ENCODE measurements at regions not wholly inside any gene's neighbourhood (a gene's known extent, or its start where the extent isn't known, plus 50 kb on each side); places are given as distances from the start of the nearest gene placed in this dataset.

DNA sequence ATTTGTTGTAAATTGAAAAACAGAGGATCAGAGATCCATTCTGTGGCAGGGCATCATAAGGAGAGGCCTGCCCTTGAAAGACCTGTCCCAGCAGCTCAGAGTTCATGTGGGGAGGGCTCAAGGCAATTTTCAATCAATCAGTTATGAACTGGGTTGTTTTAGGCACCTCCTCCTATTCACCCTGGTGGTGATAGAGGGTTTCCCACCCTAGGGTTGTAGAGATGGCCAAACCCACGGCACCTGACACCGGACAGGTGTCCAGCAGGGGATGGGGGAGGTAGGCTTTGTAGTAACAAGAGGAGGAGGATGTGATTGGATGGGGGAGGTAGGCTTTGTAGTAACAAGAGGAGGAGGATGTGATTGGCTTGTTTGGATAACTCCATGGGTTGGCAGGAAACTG lies 205.7 kb downstream of the SOCS6 start:
- H3K4me1 ChIP-seq (ENCODE audit: control insufficient read depth in 1 of 2, insufficient read depth in 2 of 2, low read length in 2 of 2): peaks cover 10 to 13% of the 10 kb centered on the region in 2 donors
- no peaks in the 10 kb centered on the region for H3K27me3 ChIP-seq (ENCODE audit: control insufficient read depth in 2 of 2, insufficient read depth in 2 of 2, low read length in 2 of 2)
- H3K9me3 ChIP-seq (replicated peaks in 1 of 2; ENCODE audit: control insufficient read depth in 1 of 2, insufficient read depth in 1 of 2, low read length in 2 of 2): no peaks in the 10 kb centered on the region
- no peaks in the 10 kb centered on the region for H3K79me2 ChIP-seq (ENCODE audit: insufficient read depth, low read length)
- Mint-ChIP-seq H3K9me3 (no peaks in the 10 kb centered on the region), H3K4me1 (peaks cover 10% of the 10 kb centered on the region), H3K36me3 (no peaks in the 10 kb centered on the region), H3K27me3 (ENCODE audit: low read depth in 3 of 3) (peaks cover 0 to 2% (median 0%) of the 10 kb centered on the region in 3 donors), H3K27ac (peak overlapping the region in 2 of 7 donors; percentile 6 to 53), H3K4me3 (no peak overlapping the region)
- H3K4me3 ChIP-seq (replicated peaks in 1 of 3; ENCODE audit: low read depth in 2 of 3, low read length in 3 of 3): no peak overlapping the region
- intact Hi-C loops (cut with micrococcal nuclease): no loop called here
- no peaks in the 10 kb centered on the region for H3K36me3 ChIP-seq (replicated peaks in 1 of 2; ENCODE audit: control insufficient read depth in 1 of 2, insufficient read depth in 2 of 2, low read length in 2 of 2)
- H2AFZ ChIP-seq (ENCODE audit: insufficient read depth, low read depth, low read length, poor library complexity, severe bottlenecking): no peak overlapping the region
- H3K9ac ChIP-seq (ENCODE audit: insufficient read depth, low read length, poor library complexity, severe bottlenecking): no peak overlapping the region
- H4K20me1 ChIP-seq (ENCODE audit: insufficient read depth, low read length): no peaks in the 10 kb centered on the region
- WGBS (ENCODE audit: insufficient coverage): no CpG with 5 or more reads among the region's 2 CpGs
- no peak for DNase-seq
- no peak overlapping the region for H3K27ac ChIP-seq (ENCODE audit: low read depth in 1 of 2, low read length in 2 of 2)
- TF ChIP-seq, protein P1, sequence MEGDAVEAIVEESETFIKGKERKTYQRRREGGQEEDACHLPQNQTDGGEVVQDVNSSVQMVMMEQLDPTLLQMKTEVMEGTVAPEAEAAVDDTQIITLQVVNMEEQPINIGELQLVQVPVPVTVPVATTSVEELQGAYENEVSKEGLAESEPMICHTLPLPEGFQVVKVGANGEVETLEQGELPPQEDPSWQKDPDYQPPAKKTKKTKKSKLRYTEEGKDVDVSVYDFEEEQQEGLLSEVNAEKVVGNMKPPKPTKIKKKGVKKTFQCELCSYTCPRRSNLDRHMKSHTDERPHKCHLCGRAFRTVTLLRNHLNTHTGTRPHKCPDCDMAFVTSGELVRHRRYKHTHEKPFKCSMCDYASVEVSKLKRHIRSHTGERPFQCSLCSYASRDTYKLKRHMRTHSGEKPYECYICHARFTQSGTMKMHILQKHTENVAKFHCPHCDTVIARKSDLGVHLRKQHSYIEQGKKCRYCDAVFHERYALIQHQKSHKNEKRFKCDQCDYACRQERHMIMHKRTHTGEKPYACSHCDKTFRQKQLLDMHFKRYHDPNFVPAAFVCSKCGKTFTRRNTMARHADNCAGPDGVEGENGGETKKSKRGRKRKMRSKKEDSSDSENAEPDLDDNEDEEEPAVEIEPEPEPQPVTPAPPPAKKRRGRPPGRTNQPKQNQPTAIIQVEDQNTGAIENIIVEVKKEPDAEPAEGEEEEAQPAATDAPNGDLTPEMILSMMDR (IDR thresholded peaks at IDR 0.05): no peak
- H3K4me2 ChIP-seq (replicated peaks; ENCODE audit: extremely low read depth, low read length, poor library complexity, severe bottlenecking): no peak overlapping the region

DNA sequence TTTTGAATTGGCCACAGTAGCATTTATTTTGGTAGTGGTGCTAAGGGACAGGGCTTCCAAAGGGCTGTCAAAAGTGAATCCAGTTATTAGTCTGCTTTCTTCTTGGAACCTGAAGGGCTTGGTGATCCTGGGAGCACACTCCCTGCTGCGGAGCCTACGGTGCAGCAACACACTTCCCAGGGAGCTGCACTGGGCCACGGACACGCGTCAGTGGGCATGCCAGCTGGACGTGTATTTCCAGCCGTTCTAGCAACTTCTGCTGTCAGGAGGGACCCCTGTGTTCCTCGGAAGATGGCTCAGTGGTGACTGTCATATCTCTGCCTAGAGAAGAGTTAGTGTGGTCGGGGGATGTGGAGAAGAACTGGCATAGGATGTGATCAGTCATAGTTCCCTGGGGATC lies 204.6 kb downstream of the SOCS6 start:
- H2AFZ ChIP-seq (ENCODE audit: insufficient read depth, low read depth, low read length, poor library complexity, severe bottlenecking): no peak overlapping the region
- no peak overlapping the region for H3K4me3 Mint-ChIP-seq
- H3K27ac ChIP-seq (ENCODE audit: low read depth in 1 of 2, low read length in 2 of 2): no peak overlapping the region
- TF ChIP-seq, protein P1 (IDR thresholded peaks at IDR 0.05): no peak
- peaks cover 14% of the 10 kb centered on the region for H3K4me1 Mint-ChIP-seq
- no peak overlapping the region for H3K9ac ChIP-seq (ENCODE audit: insufficient read depth, low read length, poor library complexity, severe bottlenecking)
- no peaks in the 10 kb centered on the region for H3K27me3 ChIP-seq (ENCODE audit: control insufficient read depth in 2 of 2, insufficient read depth in 2 of 2, low read length in 2 of 2)
- no peaks in the 10 kb centered on the region for H3K36me3 Mint-ChIP-seq
- H3K9me3 Mint-ChIP-seq: no peaks in the 10 kb centered on the region
- no peak overlapping the region for H3K4me2 ChIP-seq (replicated peaks; ENCODE audit: extremely low read depth, low read length, poor library complexity, severe bottlenecking)
- no peak overlapping the region for H3K27ac Mint-ChIP-seq
- intact Hi-C loops (cut with micrococcal nuclease): no loop called here
- WGBS (ENCODE audit: insufficient coverage): 98% methylated on average over 5 of the region's 9 CpGs
- H3K4me3 ChIP-seq (replicated peaks in 1 of 3; ENCODE audit: low read depth in 2 of 3, low read length in 3 of 3): no peak overlapping the region
- no peak for DNase-seq
- peaks cover 0 to 2% (median 0%) of the 10 kb centered on the region in 3 donors for H3K27me3 Mint-ChIP-seq (ENCODE audit: low read depth in 3 of 3)
- no peaks in the 10 kb centered on the region for H3K36me3 ChIP-seq (replicated peaks in 1 of 2; ENCODE audit: control insufficient read depth in 1 of 2, insufficient read depth in 2 of 2, low read length in 2 of 2)
- H4K20me1 ChIP-seq (ENCODE audit: insufficient read depth, low read length): no peaks in the 10 kb centered on the region
- no peaks in the 10 kb centered on the region for H3K79me2 ChIP-seq (ENCODE audit: insufficient read depth, low read length)
- peaks cover 15 to 21% of the 10 kb centered on the region in 2 donors for H3K4me1 ChIP-seq (ENCODE audit: control insufficient read depth in 1 of 2, insufficient read depth in 2 of 2, low read length in 2 of 2)
- no peaks in the 10 kb centered on the region for H3K9me3 ChIP-seq (replicated peaks in 1 of 2; ENCODE audit: control insufficient read depth in 1 of 2, insufficient read depth in 1 of 2, low read length in 2 of 2)

Measured in CD14-positive monocyte (primary cell).